ENCODE measurements at regions not wholly inside any gene's neighbourhood (a gene's known extent, or its start where the extent isn't known, plus 50 kb on each side); places are given as distances from the start of the nearest gene placed in this dataset.

DNA sequence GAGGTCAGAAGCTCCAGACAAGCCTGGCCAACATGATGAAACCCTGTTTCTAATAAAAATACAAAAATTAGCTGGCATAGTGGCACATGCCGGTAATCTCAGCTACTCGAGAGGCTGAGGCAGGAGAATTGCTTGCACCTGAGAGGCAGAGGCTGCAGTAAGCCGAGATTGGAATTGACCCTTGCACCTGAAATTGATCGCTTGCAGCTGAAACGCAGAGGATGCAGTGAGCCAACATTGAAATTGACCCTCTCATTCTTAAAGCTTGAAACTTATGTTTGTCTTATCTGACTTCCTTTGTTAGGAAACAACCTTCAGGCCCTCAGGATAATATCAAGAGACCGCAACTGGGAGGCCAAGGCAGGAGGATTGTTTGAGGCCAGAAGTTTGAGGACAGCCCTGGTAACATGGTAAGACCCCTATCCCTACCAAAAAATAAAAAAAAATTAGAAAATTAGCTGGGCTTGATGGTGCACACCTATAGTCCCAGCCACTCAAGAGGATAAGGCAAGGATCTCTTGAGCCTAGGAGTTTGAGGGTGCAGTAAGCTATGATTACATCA, 376.6 kb upstream of the XYLT1 start:
- DNase-seq = no peak

DNA sequence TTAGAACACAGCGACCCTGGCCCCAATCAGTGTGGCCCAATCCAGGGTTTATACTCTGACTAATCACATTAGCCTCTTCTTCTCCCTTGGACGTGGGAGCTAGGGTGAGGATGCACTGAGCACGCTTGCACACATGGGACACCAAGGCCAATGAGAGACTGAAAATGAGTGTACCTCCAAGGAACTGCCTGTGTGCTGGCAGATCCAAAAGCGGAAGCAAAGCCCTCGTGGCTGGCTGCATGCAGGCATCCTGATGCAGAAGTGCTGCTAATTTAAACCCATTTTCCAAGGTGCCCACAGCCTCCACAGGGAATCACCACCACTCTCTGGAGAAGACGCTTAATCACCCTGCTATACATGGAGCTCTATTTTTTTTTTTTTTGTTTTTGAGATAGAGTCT, 375.3 kb upstream of the XYLT1 start:
- no peak for DNase-seq

DNA sequence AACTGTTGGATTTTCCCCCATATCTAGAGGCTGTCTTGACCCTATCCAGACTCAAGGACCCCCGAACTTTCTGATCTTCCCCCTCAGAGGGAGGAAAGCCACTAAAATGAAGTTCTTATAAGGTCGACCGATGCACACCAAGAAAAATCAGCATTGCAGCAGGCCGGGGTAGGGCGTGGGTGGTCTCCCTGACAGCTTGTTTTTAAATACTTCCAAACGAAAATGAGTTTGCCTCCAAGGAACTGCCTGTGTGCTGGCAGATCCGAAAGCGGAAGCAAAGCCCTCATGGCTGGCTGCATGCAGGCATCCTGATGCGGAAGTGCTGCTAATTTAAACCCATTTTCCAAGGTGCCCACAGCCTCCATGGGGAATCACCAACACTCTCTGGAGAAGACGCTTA, 374.3 kb upstream of the XYLT1 start:
- DNase-seq = no peak

DNA sequence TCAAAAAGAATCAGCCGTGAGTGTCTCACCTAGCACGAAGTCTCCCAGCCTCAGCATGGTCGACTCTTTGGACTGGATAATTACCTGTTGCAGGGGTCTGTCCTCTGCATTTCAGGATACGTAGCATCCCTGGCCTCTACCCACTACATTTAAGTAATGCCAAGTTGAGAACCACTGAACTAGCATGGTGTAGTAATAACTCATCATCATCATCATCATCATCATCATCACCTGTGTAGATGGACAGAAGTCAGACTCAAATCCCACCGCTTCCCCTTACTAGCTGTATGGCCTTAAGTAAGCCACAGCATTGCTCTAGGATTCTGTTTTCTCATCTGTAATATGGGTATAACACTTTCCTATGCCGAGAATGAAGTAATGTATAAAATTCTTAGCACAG, 373.1 kb upstream of the XYLT1 start:
- DNase-seq = no peak

DNA sequence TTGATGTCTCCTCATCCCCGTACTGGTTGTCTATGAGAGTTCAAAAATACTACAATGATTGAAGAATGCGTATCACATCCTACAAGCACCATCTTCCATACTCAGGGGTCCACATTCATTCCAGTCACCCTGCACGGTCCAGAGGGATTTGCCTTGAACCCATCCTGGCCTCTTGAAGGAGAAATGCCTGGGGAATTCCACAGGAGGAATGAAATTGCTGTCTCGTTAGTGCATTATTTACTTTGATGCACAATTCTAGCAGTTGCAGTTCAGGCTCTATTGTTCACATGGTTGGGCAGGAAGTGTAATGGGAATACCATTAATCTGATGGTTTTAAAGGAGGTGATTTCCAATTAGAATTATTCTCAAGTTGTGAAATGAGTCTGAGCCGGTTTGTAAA, 369.1 kb upstream of the XYLT1 start:
- no peak for DNase-seq

DNA sequence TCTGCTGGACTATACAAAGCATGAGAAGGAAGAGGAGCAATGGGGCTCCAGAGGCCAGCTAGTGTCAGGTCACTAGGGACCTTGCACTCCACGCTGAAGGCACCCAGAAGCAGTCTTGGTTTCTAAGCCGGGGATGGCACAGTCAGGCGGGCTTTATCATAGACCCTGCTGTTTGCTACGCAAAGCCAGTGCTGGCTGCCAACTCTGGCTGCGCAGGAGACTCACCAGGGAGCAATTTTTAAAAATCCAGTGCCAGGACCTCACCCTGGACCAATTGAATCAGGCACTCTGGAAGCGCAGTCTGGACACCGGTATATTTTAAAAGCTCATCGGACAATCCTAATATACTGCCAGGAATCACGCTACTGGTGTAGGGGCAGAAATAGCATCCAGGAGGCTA, 368.5 kb upstream of the XYLT1 start:
- DNase-seq = no peak

DNA sequence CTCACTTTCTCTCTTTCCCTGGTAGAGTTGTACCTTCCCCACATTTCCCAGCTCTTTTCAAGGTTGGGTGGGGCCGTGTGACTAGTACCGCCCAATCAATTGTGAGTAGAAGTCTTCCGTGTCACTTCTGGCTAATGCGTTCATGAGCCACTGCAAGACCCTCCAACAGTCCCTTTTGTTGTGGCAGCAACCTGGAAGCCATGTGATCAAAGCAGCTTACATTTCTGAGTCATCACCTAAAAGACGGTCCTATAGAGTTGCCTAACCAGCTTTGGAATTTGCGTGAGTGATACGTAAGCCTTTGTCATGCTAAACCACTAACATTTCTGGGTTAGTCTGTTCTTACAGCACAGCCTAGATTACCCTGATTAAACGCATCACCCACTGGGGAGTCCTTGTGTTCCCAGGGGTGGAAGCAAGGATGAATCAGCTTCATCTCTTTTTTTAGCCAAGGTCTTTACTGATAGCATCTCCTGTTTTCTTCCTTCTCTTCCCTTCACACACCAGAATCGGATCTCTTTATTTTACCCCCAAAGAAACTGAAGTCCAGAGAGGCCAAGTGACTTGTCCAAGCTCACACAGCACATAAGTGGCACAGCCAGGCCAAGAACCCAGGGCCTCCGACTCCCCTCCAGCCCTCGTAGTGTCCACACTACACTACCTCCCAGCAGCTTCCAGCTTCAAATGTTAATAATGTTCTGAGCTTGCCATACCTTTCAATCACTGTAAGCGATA, 366.3 kb upstream of the XYLT1 start:
- peak; percentile 82 for DNase-seq

DNA sequence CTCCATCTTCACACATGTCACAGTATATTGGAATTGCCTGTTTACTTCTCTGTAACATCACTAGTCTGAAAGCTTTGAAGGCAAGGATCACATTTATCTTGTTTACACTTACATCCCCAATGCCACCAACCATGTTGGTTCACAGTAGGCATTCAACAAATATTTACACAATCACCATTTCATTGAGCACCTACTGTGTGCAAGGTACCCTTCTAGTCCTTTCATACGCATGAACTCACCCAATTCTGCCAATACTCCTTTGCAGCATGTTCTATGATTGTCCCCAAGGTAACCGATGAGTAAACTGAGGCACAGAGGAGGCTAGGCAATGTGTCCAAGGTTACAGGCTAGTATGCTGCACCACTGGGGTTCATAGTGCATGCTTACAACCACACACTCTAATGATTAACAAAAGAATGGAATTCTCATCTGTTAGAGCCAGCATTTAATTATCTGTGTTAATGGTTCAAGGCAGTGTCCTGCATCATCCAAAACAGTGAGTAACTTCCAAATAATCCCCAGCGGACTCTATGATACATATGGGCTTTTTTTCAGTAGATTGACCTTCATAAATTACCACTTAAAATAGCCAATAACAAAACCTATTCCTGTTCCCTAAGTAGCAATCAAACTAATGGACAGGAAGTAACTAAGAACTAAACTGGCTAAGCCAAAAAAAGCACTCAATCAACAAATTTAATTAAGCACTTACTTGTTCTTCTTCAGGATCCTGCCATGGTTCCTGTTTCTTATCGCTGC, 364.5 kb upstream of the XYLT1 start:
- no peak for DNase-seq

DNA sequence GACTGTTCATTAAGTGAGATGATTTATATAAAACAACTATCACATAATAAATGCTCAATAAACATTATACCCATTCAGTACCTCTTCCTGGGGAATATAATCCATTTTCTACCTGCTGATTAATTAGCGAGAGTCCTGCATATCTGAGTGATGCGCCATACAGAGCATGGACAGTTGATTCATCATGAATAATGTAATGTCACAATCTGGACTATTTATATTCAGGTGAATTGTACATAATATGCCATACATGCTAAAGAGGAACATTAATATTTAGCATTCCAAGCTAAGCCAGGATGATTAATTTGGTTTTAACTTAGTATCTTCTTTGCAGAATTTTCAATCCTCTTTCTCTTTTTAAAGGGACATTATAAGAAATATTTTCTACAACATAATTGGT, 362.0 kb upstream of the XYLT1 start:
- no peak for DNase-seq

DNA sequence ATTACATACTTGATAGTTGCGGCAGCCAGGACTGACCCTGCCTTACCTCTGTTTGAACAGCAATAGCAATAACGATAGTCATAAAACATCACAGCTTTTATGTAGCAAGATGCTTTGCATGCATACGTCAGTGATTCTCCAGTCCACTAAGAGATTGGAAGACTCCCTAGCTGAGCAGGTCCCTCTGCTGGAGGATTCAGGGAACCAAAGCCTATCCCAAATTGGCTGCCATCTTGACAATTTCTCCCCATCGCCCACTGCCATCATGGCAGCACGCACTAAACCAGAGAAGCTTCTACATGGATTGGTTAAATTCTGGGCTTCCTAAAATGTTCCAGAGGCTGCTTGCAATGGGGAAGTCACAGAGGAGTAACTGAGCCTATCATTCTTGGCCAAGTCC, 360.6 kb upstream of the XYLT1 start:
- no peak for DNase-seq

DNA sequence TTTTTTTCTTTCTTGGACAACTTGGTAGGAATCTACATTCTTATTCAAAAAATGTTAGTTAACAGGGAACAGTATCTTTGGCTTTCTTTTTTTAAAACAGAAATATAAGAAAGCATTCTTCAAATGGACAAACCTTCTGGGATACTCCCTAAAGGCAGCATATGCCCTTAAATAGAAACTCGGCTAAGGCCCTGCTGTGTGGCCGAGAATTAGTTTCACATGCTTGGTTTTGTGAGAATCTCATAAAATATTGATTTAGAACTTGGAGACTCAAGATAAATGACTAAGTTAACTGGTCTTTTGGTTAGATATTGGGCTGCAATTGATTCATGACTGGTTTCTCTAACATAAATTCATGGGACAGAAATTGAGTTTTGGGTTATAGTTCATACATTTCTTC, 359.9 kb upstream of the XYLT1 start:
- DNase-seq = no peak

DNA sequence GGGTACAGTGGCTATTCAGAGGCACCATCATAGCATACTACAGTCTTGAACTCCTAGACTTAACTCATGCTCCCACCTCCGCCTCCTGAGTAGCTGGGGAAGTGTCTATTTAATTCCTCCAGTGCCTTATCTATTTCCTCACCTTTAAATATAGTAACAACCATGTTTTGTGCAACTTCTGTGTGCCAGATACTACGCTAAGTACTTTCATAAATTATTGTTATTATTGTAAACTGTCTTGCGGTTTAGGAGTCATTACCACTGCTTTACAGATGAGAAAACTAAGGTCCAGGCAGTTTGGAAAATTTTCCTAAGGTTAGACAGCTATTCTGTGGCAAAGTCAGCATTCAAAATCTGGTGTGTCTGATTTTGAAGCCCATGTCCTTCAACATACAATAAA, 359.1 kb upstream of the XYLT1 start:
- no peak for DNase-seq

DNA sequence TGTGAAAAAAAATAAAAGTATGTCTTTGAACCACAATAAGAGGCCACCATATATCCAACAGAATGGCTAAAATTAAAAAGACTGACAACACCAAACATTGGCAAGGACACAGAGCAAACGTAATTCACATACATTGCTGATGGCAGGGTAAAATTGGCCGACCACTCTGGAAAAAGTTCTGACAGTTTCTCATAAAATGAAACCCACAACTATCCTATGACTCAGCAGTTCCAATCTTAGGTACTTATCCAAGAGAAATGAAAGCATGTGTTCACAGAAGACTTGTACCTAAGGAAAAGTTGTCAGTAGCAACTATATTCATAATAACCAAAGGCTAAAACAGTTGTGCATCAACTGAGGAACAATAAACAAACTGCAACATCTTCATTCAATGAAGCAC, 357.3 kb upstream of the XYLT1 start:
- DNase-seq = no peak

DNA sequence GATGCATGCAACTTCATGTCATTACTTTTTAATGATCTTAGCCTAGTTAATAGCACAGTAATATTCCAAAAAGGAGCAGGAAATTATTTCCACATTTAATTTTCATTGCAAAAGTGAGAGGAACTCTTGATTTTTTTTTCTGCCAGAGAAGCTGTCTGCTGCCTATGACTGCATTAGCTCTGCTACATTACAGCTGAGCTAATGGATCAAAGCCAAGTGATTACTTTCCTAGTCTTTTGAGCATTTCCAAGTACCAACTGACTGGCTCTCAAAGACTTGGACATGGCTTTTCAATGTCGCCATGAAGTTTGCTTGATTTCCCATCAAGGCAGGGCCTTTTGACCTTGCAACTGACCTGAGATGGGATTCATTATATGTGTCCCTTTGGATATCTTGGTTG, 356.6 kb upstream of the XYLT1 start:
- DNase-seq = no peak

DNA sequence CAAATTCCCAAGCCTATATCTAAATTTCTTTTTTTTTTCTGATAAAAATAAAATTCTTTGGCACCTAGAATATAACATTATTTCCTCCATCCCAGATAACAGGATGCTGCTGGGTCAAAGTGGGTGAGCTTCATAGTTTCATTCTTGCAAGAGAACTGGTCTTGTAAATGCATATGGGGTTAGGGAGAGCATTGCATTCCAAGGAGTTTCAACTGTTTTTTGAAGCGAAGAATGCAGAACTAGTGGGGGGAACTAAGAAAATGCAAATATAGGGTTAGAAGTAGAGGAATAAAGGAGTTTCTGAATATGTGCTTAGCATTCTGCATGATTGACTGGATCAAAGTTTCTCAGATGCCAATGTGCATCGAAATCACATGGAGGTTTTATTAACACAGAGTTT, 347.2 kb upstream of the XYLT1 start:
- no peak for DNase-seq

DNA sequence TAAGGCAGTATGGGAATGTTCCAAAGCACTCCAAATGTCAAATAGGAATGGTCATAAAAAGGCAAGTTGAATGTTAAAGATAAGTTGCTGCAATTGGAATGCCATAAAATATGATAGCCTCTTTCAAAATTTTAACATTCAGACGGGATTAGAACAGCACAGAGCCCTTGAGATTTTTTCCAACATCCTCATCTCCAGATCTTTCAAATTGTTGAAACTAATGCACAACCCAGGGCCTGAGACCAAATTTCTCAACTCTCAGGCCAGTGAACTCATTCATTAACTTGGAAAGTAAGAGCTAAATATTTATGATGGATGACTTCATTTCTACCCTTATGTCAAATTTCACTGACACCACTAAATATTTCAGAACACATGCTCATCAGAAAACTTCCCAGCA, 346.5 kb upstream of the XYLT1 start:
- DNase-seq = no peak

DNA sequence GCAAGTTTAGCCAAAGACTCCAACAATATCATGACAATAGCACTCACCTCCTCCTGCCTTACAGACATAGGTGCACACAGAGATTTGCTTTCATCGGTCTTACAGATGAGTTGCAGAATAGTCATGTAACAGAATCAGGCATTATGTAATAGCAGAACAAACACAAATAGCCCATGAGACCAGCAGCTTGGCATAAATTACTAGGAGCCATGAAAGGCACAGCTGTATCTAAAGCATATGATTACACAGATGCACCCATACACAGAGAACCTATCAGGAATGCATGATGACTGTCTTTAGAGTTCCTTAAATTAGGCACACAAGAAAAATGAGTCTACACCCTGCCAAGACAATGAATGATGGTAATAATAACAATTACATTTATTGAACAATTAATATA, 342.0 kb upstream of the XYLT1 start:
- no peak for DNase-seq

DNA sequence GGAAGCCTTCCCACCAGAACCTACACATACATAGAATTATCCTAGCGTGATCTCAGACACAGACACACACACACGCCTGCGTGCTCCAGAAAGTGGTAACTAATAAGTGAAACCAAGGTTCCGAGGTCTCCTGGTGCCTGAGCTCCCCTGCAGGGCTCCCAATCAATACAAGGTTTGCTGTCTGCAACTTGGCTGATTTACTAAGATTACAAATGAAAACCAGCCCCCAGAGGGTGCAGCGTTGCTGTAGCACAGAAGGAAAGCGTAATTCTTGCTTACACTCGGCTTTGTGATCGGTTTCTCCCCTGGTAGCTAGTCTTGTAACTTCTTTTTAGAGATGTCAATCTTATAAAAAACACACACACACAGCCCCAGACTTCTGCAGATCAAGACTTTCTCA, 334.1 kb upstream of the XYLT1 start:
- no peak for DNase-seq

DNA sequence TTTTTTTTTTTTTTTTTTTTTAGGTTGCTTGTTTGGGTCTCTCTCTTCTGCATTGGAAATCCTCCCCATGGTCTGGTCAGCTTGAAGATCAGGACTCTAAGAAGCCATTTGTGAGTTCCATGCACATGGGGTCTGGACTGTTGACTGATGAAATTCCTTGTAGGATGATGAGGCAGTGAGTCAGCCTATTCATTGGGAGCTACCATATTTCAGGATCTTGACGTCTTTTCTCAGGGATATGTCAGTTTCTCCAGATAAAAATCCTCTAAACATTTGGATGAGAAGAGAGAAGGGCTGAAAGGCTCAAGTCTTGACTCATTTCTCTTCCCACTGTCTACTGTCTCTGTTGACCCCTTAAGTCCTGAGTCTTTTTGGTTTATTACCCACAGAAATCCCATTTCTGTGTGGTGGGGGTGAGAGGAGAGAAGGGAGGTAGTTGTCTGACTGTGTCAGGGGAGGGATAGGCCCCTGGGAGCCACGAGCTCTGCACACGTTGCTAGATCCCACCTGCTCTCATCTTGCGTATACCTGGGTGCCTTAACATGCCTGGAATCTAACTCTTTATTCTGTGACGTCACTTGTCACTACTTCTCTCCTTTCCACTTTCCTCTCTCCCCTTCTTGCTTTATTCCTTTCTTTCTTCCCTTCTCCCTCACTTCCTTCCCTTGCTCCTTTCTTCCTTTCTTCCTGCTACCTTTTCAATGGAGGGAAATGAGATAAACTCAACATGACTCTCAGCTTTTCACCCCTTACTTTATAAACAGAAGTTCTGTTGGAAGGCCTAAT, 333.1 kb upstream of the XYLT1 start:
- DNase-seq = no peak

DNA sequence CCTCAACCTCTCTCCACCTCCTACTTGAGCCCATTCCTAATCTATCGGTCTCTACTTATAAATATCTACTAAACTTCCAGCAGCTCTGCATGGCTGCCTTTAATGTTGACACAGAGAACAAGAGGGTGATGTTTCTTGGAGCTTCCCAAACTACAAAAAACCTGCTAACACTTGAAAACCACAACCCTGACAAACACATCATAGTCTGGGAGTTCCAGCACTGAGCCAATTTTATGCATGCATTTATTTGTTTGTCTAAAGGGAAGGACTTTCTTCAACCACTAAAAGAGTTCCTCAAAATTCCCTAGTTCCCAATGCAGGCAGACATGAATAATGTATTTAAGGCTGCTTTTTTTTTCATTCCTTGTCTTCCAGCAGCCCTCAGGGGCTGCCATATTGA, 331.8 kb upstream of the XYLT1 start:
- DNase-seq = no peak

DNA sequence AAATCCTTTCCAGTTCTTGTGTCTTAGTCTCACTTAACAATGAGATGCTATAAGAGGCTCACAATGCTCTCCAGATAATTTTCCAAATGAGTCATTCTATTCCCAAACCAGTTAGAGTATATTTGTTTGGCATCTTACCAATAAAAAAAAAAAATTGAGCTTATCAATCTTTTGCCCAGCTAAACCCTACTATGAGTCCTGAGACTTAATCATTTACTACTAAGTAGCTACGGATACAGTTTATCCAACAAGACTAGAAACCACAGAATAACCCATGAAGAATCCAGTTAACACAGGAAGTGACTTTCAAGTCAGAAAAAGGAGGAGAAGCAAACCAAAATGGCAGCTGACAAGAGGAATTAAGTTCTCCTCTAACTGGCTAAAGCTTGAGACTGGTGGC, 330.3 kb upstream of the XYLT1 start:
- DNase-seq = no peak

DNA sequence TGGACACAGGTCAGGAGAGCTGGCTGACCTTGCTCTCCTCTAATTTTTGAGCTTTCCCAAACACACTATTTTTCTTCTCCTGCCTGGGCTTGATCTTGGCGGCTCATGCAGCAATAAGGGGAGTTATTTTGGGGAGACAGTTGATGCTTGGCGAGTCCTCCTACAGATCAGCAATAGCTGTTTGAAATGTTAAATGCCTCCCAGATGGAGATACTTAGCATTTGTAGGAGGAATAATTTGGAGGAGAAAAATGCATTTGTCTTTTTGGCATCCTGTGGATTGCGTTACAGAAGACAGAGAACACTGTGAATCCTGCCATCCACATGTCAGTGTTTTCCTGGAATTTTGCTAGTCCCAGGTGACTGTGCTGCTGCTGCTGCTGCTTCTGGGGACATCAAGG, 328.0 kb upstream of the XYLT1 start:
- no peak for DNase-seq

DNA sequence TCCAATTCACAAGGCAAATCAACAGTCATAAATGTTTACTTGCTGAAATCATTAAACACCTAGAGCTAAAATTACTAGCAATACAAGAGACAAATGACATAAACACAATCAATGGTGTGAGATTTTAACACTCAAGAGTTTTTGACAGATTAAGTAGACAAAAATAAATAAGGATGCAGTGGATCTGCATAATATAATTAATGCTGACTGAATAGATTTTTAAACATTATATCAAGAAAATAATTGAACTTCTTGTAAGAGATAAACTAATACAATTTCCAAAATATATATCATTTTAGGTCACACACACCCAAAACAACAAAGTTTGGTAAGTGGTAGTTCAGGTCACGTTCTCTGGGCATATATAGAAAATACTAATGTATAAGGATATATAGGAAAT, 322.6 kb upstream of the XYLT1 start:
- no peak for DNase-seq

DNA sequence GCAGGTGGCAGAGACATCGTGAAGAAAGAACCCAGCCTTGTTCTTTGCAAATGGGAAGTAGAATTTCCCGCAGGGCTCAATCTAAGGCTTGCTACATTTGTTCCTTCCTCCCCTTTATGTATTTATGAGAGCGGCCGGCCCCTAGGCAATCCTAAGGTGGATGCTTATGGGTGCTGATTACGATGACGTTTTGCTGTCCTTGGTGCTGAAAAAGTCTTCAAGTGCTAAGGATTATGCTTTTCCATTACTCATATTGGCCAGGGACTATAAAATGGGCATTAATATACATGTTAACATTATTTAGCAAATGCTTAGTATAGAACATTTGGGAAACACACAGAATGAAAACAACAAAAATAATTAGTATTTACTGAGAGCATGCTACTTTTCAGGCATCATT, 313.3 kb upstream of the XYLT1 start:
- no peak for DNase-seq
